NCI-H1417 (cell line): ENCODE measurements at regions not wholly inside any gene's neighbourhood (a gene's known extent, or its start where the extent isn't known, plus 50 kb on each side); places are given as distances from the start of the nearest gene placed in this dataset.
"Not testable (repeated sequence)": the region's sequence is repeated elsewhere in the genome, so short reads cannot be mapped to it uniquely, and the experiment has no call there.

ENCODE experiments used
- DNase-seq, 3 experiments: peaks; one replicate each; lab custom pipeline; 2025; lab: John Stamatoyannopoulos, UW

GRCh38 chr22:44650806-44651205 is 51.2 kb upstream of the PRR5 start:
- no peak for DNase-seq

GRCh38 chr22:44648821-44649565 is 53.0 kb upstream of the PRR5 start:
- DNase-seq = no peak

GRCh38 chr22:44648085-44648820 is 53.8 kb upstream of the PRR5 start:
- no peak for DNase-seq

GRCh38 chr22:44647141-44647540 is 54.9 kb upstream of the PRR5 start:
- DNase-seq = no peak

GRCh38 chr22:44646668-44647067 is 55.3 kb upstream of the PRR5 start:
- no peak for DNase-seq

- DNase-seq = no peak
Measured at GRCh38 chr22:44646141-44646540, 55.9 kb upstream of the PRR5 start.

- DNase-seq = no peak
Measured at GRCh38 chr22:44645531-44645930, 56.5 kb upstream of the PRR5 start.

GRCh38 chr22:44645083-44645482 is 56.9 kb upstream of the PRR5 start:
- DNase-seq = peak in 1 of 3 experiments; percentile 27

GRCh38 chr22:44643526-44644101 is 58.4 kb upstream of the PRR5 start:
- not testable (repeated sequence) for DNase-seq

GRCh38 chr22:44642096-44642644 is 59.8 kb upstream of the PRR5 start:
- DNase-seq = no peak

- DNase-seq = no peak
Measured at GRCh38 chr22:44640618-44641155, 61.3 kb upstream of the PRR5 start.

GRCh38 chr22:44639891-44640617 is 62.0 kb upstream of the PRR5 start:
- no peak for DNase-seq

GRCh38 chr22:44638971-44639760 is 62.8 kb upstream of the PRR5 start:
- peak in 1 of 3 experiments; percentile 1 for DNase-seq

GRCh38 chr22:44636502-44637206 is 65.3 kb upstream of the PRR5 start:
- not testable (repeated sequence) for DNase-seq

- DNase-seq = not testable (repeated sequence)
Measured at GRCh38 chr22:44635567-44635966, 66.4 kb upstream of the PRR5 start.

GRCh38 chr22:44634426-44635321 is 67.3 kb upstream of the PRR5 start:
- DNase-seq = no peak

GRCh38 chr22:44633647-44634046 is 68.4 kb upstream of the PRR5 start:
- no peak for DNase-seq

GRCh38 chr22:44632541-44633396 is 69.2 kb upstream of the PRR5 start:
- no peak for DNase-seq
